GM19025 (cell line): ENCODE measurements at regions not wholly inside any gene's neighbourhood (a gene's known extent, or its start where the extent isn't known, plus 50 kb on each side); places are given as distances from the start of the nearest gene placed in this dataset.

Source experiments
- ATAC-seq: cut with Tn5 transposase; IDR thresholded peaks from one replicate; pipeline ENCODE4 v1.9.1; 2021; ENCODE audit warnings: mild to moderate bottlenecking, low read depth, moderate library complexity; ENCODE audit not compliant: unreplicated experiment

GRCh38 chr12:13599176-13599575 is 382.2 kb downstream of the GRIN2B start:
- no peak for ATAC-seq

- no peak for ATAC-seq
Measured at GRCh38 chr12:13597837-13598236, 383.6 kb downstream of the GRIN2B start.

GRCh38 chr12:13597166-13597565 is 384.2 kb downstream of the GRIN2B start:
- ATAC-seq, result no peak

GRCh38 chr12:13596714-13597113 is 384.7 kb downstream of the GRIN2B start:
- no peak for ATAC-seq

GRCh38 chr12:13595536-13596443 is 385.6 kb downstream of the GRIN2B start:
- ATAC-seq, result no peak

- no peak for ATAC-seq
Measured at GRCh38 chr12:13594731-13595514, 386.5 kb downstream of the GRIN2B start.

- ATAC-seq, result no peak
Measured at GRCh38 chr12:13592063-13592942, 389.1 kb downstream of the GRIN2B start.

- ATAC-seq, result no peak
Measured at GRCh38 chr12:13591488-13591887, 389.9 kb downstream of the GRIN2B start.

DNA sequence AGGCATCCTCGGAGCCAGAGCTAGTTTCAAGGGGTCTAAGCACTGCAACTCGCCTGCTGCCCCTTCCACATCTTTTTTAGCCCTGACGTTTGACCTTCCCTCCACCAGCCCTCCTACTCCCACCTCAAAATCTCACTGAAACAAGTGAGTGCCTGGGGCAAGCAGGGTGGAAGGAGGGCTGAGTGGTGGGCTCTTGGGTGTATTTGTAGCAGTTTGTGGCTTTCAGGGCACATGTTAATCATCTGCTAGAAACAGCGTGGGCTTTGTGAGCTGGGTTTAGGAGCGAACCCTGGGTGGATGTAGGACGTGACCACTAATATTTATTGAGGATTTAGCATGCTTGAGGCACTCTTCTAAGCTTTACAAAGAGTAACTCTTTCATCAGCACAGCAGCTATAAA is 390.3 kb downstream of the GRIN2B start:
- no peak for ATAC-seq

GRCh38 chr12:13588574-13588973 is 392.0 kb downstream of the EMP1 start:
- ATAC-seq, result no peak

- ATAC-seq, result no peak
Measured at GRCh38 chr12:13587721-13588390, 391.3 kb downstream of the EMP1 start.

DNA sequence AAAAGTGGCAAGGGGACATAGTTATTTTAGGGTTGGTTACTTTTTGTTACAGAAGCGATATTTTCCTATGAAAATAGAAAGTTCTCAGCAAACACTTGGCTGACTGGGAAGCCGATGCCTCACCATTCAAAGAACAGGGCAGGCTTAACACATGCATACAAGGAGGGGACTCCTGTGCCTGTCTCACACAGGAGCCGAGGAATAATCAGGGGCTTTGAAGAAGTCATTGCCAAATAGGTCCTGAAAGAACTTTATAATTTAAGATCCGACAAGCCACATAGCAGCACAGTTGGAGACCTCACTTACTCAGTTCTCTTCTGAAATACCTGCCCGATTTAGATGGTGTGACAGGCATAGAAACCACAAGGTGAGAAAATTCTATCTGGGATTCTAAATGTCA is 389.8 kb downstream of the EMP1 start:
- no peak for ATAC-seq

- ATAC-seq, result no peak
Measured at GRCh38 chr12:13584541-13584940, 388.0 kb downstream of the EMP1 start.

GRCh38 chr12:13583630-13584029 is 387.1 kb downstream of the EMP1 start:
- ATAC-seq, result no peak

DNA sequence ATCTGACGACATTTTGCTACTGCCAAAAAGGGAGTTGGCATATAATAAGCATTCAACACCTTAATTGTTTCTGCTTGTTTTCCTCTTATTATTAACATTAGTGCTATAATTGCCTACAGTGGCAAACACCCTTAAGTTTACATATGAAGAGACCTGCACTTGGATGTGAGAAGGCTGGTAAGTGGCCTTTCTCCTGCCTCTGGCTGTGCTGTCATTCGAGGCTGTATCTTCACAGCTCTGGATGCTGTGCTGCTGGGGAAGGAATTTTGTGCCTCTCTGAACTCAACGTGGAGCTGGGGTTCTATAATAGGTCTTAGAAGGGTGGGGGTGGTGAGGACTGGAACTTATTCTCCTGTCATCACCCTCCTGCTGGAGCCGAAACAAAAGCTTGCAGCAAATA is 385.9 kb downstream of the EMP1 start:
- ATAC-seq, result no peak

GRCh38 chr12:13581031-13581430 is 384.5 kb downstream of the EMP1 start:
- ATAC-seq, result no peak

DNA sequence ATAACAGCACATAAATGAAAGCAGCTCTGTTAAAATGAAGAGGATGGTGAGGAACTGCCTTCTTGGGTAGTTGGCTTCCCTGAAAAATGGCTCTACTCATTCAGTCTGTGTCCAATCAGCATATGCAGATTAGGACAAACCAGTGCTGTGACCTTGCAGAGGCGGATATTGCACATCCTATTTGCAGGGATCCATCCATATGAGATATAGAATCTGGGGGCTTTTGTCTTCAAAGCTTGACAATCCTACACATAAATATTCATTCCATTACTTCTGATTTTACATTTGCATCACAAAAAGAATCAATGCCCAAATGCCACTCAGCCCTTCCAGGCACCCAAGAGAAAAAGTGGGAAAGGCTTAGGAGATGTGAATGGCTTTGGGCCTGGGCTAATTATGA is 383.7 kb downstream of the EMP1 start:
- ATAC-seq, result no peak

DNA sequence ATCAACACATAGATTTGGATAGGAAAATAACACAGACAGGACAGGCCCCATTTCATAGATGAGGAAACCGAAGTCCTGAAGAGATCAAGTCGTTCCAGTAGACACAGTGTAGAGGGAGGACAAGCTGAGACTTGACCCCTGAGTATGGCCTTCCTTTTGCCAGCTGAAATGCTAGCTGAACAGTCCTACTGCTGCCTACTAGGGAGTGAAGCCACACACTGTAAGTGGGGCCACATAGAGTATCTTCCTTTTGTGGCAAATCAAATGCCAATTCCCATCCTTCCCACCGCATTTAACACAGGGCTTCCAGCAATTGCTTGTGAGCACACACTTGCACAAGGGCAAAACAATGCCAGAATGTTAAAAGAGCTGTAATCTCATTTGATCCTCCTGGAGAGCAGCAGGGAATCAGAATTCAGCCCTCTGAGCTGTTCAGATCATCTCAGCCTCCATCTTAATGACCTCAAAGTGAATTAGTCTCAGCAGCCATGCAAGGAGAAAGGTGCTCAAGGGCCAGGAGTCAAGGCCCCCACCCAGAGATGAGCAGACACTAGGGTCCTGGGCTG is 380.5 kb downstream of the EMP1 start:
- ATAC-seq, result no peak

GRCh38 chr12:13573698-13574321 is 377.3 kb downstream of the EMP1 start:
- ATAC-seq, result no peak
